GM18508 (cell line): ENCODE measurements at regions not wholly inside any gene's neighbourhood (a gene's known extent, or its start where the extent isn't known, plus 50 kb on each side); places are given as distances from the start of the nearest gene placed in this dataset.
"Not testable (repeated sequence)": the region's sequence is repeated elsewhere in the genome, so short reads cannot be mapped to it uniquely, and the experiment has no call there.

Experiments
- ATAC-seq: cut with Tn5 transposase; IDR thresholded peaks from one replicate; pipeline ENCODE4 v1.9.1; 2021; ENCODE audit warnings: moderate number of reproducible peaks; ENCODE audit not compliant: insufficient read depth, unreplicated experiment

DNA sequence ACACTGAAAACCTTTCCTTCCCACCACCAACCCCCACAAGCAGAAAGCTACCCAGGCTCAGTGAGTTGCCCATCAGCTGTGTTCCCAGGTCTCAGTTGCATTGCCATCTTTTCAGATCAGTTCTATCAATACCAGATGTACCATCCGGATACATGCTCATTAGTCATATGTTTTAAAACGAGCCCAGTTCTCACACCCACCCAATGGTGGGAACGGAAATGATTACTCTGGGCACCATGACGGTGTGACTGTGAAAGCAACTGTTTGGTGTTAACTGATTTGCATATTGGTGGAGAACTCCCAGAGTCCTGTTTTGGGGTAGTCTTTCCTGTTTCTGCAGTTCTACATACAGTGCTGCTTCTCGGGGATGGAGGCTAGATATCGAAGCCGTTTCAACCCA lies 212.3 kb downstream of the TRIM36 start:
- no peak for ATAC-seq

DNA sequence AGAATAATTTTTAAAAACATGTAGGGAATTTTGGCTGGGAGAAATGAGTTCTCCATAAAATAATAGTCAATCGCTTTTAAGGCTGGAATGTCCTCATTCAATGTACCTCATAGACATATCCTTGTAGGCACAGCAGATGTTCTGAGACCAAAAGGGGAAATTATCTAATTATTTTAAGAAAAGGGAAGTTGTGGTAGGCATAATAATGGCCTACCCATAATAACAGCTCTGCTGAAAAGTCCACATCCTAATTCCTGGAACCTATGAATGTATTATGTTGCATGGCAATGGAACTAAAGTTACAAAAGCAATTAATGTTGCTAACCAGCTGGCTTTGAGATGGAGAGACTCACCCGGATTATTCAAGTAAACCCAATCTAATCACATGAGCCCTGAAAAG lies 216.1 kb downstream of the TRIM36 start:
- ATAC-seq: no peak

DNA sequence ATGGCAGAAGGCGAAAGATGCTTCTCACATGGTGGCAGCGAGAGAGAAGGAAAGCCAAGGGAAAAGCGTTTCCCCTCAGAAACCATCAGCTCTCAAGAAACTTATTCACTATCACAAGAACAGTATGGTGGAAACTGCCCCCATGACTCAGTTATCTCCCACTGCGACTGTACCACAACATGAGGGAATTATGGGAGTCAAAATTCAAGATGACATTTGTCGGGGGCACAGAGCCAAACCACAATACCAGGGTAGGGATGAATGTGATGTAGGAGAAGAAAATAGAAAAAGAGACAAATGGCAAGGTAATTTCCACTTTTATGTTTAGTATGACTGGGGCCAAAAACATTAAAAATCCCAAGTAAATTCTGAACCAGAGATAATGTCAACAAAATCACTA lies 216.8 kb downstream of the TRIM36 start:
- no peak for ATAC-seq

DNA sequence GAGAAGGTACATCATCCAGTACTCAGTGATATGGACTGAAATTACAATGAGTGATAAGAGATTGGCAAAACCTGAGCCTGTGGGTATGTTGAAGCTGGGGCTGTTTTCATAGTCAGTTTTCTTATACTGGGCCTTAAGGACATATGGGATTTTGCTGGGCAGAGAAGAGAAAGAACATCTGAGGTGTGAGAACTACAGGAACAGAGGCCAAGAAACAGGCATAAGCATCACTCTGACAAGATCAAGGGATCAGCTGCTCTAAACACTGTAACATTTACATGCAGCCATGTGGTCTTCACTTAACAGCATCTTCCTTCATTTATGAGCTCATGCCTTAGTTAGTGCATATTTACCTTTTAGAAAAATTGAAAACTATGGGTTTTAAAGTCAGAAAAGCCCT lies 220.0 kb downstream of the TRIM36 start:
- no peak for ATAC-seq

DNA sequence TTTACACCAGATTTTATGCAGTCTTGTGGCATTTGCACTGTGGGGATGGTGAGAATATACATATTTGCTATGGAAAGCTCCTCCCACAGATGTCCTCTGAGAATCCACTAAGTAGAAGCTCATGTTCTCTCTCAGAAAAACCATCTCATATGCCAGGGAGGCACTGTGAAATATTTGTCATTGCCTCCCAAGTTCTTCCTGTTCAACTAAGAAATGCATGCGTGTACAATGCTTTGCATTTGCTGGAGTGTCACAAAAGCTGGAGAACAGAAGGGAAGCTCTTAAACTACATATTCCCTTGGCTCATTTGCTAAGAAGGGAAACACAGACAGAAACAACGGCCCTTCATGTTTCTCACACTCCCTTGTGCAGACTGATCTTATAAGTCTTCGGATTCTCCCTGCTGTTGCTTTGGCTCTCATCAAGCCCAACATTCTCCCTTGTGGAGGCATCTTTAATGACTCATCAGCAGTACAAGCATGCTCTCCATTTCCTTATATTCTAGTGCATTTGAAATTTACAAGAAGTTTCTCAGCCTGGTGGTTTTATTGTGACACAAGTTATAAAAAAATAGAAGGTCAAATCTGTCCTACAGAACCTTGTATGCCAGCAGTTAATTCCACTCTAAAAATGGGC lies 220.6 kb downstream of the TRIM36 start:
- no peak for ATAC-seq

DNA sequence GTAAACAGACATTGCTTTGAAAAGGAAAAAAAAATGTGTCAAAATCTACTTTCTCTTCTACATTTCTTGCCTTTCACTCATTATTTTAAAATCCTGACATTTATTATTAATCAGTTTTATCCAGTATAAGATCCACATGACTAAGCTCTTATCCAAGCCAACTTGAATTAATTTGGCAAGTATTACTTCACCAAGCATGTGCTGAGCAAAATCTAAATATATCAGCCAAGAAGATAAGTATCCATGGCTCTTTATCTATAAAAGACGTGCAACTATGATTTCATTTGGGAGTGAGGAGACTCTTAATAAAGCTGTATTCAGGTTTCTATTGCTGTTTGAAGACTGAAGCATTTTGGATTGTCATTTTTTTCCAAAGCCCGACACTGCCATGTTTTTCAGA lies 221.3 kb downstream of the TRIM36 start:
- ATAC-seq: no peak

DNA sequence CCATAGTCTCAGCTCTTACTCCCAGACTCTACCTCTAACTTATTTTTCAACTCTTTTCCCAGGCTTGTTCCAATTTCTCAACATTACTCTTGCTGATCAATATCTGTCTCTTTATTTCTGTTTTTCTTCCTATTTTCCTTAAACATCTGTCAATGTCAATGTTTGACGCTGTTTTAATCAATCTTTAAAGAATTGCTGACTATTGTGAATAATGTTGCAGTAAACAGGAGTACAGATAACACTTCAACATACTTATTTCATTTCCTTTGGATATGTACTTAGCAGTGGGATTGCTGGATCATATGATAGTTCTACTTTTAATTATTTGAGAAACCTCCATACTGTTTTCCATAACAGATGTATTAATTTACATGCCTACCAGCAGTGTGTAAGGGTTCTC lies 229.0 kb downstream of the TRIM36 start:
- ATAC-seq: no peak

DNA sequence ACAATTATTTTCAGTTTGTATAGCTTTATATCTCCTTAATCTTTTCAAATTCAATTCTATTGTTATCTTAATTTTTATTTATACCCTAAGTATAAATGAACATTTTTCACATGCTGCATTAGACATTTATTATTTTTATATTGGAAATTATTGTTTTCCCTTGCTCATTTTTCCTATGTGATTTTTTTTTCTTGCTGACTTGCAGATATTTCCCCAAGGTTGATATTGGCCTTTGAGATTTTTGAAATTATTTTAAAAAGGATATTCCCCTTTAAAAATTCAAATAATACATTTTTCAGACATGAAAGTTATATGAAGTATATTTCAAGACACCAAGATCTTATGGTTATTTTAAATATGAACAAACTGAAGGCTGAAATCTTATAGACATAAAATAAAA lies 234.2 kb downstream of the TRIM36 start:
- ATAC-seq: no peak

GRCh38 chr5:114928644-114929462 lies 240.9 kb downstream of the TRIM36 start:
- no peak for ATAC-seq

GRCh38 chr5:114924769-114925168 lies 244.9 kb downstream of the TRIM36 start:
- ATAC-seq: no peak

DNA sequence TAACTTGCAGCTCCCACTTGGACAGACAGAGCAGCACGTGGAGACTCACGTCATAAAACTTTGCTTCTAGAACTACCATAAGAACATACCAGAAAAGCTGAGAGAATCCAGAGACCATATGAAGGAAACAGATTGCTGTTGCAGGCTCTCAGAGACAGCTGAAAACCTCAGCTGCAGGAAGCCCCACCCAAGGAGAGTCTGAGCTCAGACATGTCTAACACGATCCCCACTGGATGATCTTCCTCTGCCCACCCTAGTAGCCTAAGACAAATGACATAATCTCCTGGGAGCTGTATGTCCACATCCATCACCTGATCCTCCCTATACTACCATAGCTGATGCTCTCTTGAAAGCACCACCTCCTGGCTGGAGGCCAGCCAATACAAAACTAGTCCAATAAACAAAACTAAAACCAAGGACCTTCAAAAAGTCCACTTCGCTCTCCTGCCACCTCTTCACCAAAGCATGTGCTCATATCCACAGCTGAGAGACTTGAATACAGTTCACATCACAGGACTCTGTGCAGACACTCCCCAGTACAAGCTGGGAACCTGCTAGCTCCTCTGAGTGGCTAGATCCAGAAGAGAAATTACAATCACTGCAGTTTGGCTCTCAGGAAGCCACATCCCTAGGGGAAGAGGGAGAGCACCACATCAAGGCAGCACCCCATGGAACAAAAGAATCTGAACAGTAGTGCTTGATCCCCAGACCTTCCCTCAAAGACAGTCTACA lies 257.4 kb downstream of the TRIM36 start:
- no peak for ATAC-seq

DNA sequence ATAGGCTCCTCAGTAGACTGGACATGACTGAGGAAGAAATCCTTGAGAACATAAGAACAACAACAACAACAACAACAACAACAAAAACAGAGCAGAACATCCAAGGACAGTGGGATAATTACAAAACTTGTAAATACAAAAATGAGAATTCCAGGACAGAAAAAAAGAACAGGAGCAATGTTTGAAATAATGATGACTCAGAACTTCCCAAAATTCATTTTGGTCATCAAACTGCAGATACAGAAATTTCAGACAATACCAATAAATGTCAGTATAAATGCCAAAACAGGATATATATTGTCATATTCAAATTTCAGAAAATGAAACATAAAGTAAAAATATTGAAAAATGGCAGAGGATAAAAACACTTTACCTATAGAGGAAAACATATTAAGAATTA lies 259.0 kb downstream of the TRIM36 start:
- no peak for ATAC-seq

- no peak for ATAC-seq
These were observed 260.3 kb downstream of the TRIM36 start for GRCh38 chr5:114909424-114909823.

- no peak for ATAC-seq
These were observed 265.9 kb downstream of the TRIM36 start for GRCh38 chr5:114903767-114904166.

DNA sequence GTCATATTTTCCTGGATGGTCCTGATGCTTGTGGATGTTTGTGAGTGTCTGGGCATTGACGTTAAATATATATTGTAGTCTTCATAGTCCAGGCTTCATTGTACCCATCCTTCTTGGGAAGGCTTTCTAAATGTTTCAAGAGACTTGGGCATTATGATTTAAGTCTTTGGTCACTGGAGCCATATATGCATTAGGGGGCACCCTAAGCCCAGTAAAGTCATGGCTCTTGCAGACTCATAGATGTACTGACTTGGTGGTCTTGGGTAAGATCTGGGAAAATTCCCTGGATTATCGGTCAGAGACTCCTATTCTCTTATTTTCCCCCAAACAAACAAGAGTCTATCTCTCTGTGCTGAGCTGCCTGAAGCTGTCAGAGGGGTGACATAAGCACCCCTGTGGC lies 271.1 kb downstream of the TRIM36 start:
- ATAC-seq: no peak

DNA sequence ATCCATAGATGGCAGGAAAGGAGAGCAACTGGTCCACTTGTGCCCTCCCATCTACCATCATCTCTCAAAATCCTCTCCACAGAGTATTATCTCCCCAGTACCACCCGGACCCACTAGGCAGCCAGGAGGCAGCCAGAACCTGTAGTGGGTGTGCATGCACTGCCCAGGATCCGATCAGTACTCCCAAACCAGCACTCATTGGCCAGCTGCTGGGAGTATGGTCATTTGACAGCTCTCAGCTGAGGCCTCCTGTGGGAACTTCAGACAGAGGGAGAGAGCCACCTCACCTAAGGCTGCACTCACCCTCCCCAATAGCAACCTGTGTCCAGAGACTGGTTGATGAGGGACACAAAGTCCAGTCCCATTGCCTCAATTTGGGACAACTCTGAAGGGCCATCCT lies 286.0 kb downstream of the TRIM36 start:
- ATAC-seq: no peak

DNA sequence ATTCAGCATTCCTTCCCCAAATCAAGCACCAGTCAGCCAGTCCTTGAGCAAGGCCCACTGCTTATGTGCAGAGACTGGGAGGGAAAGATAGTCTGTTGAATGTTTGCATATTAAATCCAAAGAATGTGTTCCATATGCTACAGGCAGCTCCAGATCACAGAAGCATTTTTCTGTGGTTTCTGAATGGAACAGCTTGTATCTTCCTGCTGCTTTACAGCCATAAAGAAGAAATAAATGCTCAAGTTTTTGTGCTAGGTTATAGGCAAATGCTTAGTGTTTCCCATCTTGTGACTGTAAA lies 310.3 kb downstream of the TRIM36 start:
- no peak for ATAC-seq

GRCh38 chr5:114858665-114859437 lies 310.9 kb downstream of the TRIM36 start:
- no peak for ATAC-seq

DNA sequence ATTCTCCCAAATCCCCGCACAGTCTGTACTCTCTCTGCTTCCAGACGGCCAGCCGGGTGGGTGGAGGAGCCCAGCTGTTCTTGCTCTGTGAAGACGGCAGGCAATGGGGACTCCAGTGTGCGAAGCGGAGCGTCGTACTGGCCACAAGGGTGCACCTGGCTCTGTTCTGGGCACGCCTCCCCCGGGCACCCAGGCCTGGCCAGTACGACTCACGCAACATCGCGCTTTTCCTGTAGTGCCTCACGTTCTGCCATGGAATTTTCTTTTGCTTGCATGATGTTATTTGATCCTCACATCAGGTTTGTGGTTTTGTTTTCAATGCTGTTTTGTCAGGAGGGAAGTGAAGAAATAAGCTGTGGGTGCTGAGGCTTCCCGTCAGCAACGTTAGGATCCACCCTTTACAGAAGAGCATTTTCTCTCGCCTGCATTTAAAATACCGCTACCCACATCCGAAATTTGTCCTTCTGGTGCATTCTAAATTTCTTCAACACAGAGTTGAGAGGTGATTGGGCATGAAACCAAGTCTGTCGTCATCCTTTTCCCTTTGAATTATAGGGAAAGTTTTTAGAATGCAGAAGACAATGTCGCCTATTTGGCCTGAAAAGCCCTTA lies 311.7 kb downstream of the TRIM36 start:
- ATAC-seq: no peak

DNA sequence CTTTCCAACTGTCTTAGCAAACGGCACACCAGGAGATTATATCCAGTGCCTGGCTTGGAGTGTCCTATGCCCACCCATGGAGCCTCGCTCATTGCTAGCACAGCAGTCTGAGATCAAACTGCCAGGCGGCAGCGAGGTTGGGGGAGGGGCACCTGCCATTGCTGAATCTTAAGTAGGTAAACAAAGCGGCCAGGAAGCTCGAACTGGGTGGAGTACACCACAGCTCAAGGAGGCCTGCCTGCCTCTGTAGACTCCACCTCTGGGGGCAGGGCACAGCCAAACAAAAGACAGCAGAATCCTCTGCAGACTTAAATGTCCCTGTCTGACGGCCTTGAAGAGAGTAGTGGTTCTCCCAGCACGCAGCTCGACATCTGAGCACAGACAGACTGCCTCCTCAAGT lies 325.0 kb downstream of the TRIM36 start:
- ATAC-seq: not testable (repeated sequence)
